CD4-positive, alpha-beta T cell treated with Interleukin-6 for 4 hours (primary cell): ENCODE measurements at regions not wholly inside any gene's neighbourhood (a gene's known extent, or its start where the extent isn't known, plus 50 kb on each side); places are given as distances from the start of the nearest gene placed in this dataset.

ENCODE experiments used
- DNase-seq: peaks from one replicate; pipeline ENCODE4 v3.0.0-alpha.2; 2020; ENCODE audit warnings: mixed read lengths

DNA sequence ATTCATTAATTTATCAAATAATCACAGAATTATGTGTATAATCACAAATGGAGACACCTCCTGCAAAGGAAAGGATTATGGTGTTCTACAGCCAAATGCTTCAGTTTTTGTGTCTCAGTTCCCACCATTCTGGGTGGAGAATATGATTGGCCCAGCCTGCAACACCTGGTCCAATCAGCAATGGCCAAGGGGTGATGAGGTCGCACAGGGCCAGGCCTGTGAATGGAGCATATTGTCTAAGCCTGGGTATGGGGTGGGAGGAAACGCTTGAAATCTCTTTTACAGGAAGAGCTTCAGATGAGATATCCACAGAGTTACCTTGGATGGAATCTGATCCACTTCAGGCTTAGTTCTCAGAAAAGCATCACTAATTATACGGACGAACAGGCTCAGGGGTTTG, 271.6 kb downstream of the DHX35 start:
- no peak for DNase-seq

DNA sequence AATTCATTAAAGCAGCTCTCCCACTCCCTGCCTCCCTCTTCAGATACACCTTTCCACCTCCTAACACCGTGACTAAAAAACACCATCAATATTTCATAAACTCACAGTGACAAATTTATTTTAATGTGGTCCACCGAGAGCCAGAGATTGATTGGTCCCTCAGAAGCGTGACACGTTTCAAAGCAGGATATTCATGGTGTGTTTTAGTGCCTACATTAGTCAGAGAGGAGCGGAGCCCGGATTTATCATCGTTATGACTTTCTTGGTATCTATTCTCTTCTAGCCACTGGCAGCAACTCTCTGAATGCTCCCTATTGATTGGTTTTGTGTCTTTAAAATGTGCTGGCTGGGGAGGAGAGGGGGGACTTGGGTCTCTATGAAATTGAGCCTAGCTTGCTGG, 265.3 kb downstream of the DHX35 start:
- DNase-seq = no peak

DNA sequence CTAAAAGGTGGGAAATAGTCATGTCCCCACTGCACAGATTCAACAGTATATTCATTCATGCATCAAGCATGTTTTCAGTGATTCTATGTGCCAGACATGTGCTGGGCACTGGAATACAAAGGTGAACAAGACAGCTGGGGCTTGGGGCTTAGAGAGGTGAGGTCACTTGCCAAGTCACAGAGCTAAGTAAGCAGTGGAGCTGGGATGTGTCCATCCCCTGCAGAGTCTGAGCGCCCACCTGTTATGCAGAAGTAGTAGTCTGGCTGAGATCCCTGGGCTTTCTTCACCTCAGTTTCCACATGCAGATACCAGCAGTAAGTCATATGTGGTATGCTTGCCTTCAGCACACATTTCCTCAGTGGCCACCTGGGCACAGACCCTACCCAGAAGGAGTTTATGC, 263.8 kb downstream of the DHX35 start:
- DNase-seq = no peak

GRCh38 chr20:39225536-39225935, 263.4 kb downstream of the DHX35 start:
- no peak for DNase-seq

GRCh38 chr20:39222101-39222500, 260.0 kb downstream of the DHX35 start:
- DNase-seq = no peak

DNA sequence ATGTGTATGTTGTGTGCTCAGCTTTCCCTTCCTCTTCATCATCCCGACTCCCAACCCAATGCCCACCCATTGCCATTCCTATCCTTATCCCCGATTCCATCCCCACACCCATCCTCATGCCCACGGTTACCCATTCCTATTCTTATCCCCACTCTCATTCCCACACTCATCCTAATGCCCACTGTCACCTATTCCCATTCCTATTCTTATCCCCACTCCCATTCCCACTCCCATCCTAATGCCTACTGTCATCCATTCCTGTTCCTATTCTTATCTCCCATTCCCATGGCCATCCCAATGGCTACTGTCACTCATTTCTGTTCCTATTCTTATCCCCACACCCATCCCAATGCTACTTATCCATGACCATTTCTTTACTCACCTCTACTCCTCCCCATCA, 254.1 kb downstream of the DHX35 start:
- no peak for DNase-seq

DNA sequence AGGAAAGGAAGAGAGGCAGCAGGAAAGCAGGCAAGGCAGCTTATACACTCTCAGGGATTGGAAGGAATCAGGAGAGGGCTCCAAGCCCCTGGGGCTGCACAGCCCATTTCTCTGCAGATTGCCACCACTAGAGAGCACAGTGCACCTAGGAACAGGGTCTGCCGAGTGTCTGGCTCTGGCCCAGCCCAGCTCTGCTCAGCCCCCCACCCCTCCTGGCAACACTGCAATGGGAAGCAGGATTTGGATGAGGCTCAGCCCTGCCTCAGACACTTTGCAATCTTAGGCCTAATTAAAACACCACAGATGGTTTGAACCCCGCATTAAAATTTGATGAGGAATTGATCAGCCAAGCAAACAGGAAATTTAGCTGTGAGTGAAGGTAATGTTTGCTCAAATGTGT, 252.7 kb downstream of the DHX35 start:
- no peak for DNase-seq

- DNase-seq = no peak
These were observed 251.5 kb downstream of the DHX35 start for GRCh38 chr20:39213476-39214145.

DNA sequence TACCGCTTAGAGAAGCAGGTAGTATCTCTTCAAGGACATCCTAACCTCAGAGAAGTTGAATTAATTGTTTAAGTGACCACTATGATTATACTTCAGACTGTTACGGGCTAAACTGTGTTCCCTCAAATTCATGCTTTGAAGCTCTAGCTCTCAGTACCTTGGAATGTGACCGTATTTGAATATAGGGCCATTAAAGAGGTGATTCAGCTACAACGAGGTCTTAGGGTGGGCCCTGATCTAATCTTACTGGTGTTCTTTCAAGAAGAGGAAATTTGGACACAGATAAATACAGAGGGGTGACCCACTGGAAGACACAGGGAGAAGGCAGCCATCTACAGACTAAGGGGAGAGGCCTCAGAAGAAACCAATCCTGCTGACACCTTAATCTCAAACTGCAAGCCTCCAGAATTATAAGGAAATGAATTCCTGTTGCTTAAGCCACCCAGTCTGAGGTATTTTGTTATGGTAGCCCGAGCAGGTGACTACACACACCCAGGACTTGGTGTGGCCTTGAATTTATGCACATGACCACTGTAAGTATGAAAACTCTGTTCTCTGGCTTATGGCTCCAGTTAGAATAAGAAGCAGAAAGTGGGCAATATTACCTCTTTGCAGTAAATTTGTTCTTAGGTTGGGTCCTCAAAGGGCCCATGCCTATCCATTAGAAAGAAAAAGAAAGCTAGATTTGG, 249.1 kb downstream of the DHX35 start:
- DNase-seq = no peak

DNA sequence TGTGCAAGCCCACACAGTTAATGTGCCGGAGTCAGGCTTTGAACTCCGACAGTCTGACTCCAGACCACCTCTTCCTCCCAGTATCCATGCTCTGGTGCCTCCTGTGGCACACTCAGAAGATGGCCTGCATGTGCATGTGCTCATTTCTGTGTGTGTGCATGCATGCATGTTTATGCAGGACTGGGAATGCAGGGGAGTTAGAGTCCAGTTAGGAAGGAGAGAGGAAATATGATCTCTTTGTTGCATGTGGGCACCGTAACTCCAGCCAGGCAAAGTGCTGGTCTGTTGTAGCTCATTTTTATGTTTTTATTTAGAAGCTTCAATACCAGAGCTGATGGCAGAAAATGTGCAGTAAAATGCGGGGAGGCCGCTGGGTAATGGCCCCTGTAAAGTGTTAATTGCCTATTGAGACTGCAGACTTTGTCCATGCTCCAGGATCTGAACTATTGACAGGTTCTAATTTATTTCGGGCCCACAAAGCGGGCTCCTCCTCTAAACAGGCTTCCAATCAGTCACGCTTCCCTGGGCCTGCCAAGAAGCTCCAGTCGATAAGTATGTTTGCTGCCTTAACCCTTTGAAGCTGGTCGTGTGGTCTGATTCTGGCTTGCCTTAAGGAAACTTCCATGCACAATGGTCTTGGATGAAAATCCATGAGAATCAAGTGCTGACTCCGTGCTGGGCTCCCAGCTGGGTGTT, 248.3 kb downstream of the DHX35 start:
- no peak for DNase-seq

- DNase-seq = no peak
These were observed 244.9 kb downstream of the DHX35 start for GRCh38 chr20:39206899-39207564.

- DNase-seq = no peak
These were observed 233.5 kb downstream of the DHX35 start for GRCh38 chr20:39195582-39196021.

DNA sequence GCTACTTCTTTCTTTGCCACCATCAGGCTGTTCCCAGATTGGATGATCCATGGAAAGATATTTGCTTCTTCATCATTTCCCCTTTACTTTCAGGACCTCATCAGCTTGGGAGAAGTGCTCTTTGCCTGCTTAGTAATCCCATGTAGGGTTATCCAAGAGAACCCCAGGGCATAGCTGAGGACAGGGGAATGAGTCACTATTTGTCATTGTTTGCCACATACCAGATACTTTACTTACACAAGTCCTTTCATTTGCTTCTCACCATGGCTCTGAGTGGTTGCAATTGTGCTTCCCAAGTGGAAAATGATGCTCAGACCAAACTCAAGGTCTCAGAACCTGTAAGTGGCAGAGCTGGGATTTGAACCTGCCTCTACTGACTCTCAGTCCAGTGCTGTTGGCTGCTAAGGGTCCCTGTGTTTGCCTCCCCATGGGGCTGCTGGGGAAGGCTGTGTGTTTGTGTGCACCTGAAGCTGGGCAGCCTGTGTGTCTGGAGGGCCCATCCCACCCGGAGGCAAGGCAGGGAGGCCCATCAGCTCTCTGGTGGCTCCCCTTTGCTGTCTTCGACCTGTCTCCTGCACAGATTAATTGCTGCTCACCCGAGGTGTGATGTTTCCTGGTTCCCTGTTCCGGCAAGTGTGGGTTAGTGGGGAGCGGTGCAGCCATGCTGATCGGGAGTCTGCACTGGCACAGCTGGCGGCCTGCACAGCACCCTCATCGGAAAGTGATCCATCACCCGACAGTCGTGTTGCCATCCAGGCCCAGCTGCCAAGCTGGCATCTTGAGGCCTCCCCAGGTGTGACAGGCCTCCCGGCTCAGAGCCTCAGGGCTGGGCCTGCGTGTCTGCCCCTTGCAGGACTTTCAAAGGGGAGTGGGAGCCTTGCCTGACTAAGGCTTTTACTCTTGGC, 228.8 kb downstream of the DHX35 start:
- DNase-seq = no peak

DNA sequence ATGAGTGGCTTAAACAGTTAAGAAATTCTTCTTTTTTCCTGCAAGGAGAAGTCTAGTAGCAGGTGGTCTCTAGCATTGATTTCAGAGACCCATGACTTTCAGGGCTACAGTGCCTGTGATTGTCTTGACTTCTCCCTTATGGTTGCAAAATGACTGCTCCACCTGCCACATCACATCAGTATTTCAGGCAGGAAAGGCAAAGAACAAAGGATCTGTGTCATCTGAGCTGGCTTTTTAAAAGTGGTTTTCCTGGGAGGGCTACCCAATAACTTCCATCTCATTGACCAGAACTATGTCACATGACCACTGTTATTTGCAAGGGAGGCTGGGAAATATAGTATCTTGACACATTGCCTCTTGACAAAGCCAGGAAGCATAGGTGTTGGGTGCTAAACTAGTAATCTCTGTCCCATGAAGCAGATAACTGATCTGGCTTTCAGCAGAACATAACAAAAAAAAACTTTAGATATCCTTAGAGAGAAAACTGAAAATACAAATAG, 226.2 kb downstream of the DHX35 start:
- no peak for DNase-seq

GRCh38 chr20:39181490-39181889, 219.3 kb downstream of the DHX35 start:
- no peak for DNase-seq

DNA sequence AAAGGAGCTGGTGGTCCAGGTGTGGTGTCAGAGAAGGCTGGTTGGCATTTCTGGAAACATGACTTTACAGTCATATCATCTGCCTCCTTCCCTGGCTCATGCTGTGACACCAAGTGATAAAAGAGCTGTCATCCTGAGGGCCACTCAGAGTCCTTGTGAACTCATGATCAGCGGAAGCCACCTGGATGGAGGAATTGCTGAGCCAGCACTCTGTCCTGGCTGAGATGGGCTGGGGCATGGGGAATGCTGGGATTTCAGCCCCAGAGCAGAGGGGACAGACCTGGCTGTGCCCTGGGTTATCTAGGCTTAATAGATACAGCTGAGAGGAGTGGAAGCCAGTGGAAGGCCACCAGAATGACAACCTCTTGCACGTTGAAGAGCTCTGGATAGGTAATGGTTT, 214.3 kb downstream of the DHX35 start:
- DNase-seq = no peak

- no peak for DNase-seq
These were observed 208.8 kb downstream of the DHX35 start for GRCh38 chr20:39170896-39171463.

DNA sequence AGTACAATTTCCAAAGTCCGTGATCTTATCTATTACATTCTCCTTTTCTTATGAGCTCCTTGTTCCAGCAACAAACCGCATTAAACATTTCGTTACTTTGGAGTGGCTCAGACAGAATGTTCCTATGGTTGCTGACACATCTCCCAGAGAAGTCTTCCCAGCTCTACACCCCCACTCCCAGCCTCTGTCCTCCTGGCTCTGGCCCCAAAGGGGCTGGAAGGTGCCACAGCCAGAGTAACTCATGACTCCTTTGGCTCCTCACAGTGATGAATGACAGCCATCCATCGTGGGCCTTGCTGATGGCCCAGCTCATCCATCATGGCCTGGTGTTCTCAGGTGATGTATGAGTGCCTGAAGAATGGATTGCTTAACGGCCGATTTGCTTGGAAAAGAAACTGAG, 203.0 kb downstream of the DHX35 start:
- no peak for DNase-seq

- no peak for DNase-seq
These were observed 202.5 kb downstream of the DHX35 start for GRCh38 chr20:39164642-39165041.

GRCh38 chr20:39163993-39164392, 201.8 kb downstream of the DHX35 start:
- DNase-seq = no peak

DNA sequence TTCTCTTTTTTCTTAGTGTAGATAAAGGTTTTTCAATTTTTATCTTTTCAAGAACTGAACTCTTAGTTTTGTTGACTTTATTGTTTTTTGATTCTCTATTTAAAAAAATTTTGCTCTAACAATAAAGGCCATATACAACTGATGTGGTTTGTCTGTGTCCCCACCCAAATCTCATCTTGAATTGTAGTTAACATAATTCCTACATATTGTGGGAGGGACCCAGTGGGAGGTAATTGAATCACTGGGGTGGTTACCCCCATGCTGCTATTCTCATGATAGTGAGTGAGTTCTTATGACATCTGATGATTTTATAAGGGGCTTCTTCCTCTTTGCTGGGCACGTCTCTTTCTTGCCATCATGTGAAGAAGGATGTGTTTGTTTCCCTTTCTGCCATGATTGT, 199.8 kb downstream of the DHX35 start:
- no peak for DNase-seq

DNA sequence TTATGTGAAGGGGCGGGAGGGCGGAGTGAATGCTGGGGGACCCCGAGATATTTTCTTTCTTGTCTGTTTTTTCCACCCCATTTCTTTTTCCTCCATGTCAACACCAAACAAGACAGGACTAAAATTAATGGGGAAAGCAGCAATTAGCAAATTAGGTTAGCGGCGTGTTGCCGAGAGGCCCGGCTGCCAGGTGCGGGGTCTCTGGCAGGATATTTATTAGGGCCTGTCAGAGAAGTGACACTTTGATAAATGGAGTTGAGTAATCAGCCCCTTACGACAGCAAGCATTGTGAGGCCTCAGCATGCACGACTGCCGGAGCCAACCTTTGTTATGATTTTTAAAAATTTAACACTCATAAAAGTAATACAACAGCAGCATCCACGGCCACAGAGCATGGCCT, 193.8 kb downstream of the DHX35 start:
- DNase-seq = no peak
